GM10248 (cell line): ENCODE measurements at regions not wholly inside any gene's neighbourhood (a gene's known extent, or its start where the extent isn't known, plus 50 kb on each side); places are given as distances from the start of the nearest gene placed in this dataset.

ENCODE experiments used
- CTCF ChIA-PET: fragments of 300-600 bp; sonication (Branson Sonifier 250); formaldehyde crosslinking; extraction: SDS; loops from one replicate; lab custom pipeline; 2021; ENCODE audit warnings: antibody characterized with exemption; lab: Yijun Ruan, JAX
- POLR2A ChIA-PET: fragments of 350-650 bp; sonication (Branson Sonifier 250); formaldehyde crosslinking; extraction: SDS; loops from one replicate; lab custom pipeline; 2020; ENCODE audit warnings: antibody characterized with exemption; lab: Yijun Ruan, JAX
- DNase-seq: peaks from one replicate; pipeline ENCODE4 v3.0.0; 2012; ENCODE audit errors: extremely low spot score
- TF ChIP-seq, protein P1 (sequence below): IDR thresholded peaks from 2 replicates; pipeline ENCODE4 v1.5.1; 2012; ENCODE audit warnings: mild to moderate bottlenecking, low read depth; ENCODE audit errors: extremely low read depth, missing control alignments, control extremely low read depth

DNA sequence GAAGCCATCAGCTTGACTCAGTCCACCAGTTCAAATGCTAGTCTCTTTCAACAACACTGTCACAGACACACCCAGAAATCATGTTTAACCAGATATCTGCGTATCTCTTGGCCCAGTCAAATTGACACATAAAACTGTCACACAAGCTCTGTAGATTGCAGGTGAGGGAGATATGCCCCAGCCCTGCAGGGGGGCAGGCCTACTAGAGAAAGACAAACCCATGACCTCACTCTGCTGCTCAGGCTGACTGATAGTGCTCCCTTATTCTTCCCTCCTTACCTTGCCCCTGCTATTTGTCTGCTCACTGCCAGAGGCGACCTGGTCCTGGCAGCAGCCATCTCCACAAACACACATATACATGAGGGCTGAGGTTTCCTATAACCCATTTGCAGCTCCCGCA is 351.3 kb downstream of the DRD1 start:
- ChIA-PET CTCF (no interaction called here), POLR2A (no interaction called here)
- no peak for DNase-seq
- TF ChIP-seq, protein P1, sequence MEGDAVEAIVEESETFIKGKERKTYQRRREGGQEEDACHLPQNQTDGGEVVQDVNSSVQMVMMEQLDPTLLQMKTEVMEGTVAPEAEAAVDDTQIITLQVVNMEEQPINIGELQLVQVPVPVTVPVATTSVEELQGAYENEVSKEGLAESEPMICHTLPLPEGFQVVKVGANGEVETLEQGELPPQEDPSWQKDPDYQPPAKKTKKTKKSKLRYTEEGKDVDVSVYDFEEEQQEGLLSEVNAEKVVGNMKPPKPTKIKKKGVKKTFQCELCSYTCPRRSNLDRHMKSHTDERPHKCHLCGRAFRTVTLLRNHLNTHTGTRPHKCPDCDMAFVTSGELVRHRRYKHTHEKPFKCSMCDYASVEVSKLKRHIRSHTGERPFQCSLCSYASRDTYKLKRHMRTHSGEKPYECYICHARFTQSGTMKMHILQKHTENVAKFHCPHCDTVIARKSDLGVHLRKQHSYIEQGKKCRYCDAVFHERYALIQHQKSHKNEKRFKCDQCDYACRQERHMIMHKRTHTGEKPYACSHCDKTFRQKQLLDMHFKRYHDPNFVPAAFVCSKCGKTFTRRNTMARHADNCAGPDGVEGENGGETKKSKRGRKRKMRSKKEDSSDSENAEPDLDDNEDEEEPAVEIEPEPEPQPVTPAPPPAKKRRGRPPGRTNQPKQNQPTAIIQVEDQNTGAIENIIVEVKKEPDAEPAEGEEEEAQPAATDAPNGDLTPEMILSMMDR = no peak

DNA sequence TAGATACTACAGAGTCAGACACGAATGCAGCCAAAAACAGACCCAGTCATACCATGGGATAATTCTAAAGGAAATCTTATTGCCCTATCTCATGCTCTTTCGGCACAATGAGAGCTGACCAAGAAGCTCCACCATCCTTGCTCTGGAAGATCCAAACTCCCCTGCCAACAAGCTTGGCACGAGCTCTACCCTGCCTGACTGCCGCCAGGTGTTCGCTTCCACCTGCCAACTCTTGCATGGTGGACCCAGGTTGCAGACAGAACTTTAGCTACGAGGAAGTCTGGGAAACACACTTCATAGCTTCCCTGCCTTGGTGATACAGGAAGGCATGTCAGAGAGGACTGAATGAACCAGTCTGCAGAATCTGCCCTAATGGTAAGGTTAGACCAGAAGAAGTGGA is 355.0 kb downstream of the DRD1 start:
- DNase-seq = no peak
- ChIA-PET CTCF (interaction anchor here (1.3 kb wide), 1 partner anchor 17 kb away, joined by 4 read pairs; no protein-coding TSS in a partner anchor), POLR2A (no interaction called here)
- TF ChIP-seq, protein P1 = no peak

DNA sequence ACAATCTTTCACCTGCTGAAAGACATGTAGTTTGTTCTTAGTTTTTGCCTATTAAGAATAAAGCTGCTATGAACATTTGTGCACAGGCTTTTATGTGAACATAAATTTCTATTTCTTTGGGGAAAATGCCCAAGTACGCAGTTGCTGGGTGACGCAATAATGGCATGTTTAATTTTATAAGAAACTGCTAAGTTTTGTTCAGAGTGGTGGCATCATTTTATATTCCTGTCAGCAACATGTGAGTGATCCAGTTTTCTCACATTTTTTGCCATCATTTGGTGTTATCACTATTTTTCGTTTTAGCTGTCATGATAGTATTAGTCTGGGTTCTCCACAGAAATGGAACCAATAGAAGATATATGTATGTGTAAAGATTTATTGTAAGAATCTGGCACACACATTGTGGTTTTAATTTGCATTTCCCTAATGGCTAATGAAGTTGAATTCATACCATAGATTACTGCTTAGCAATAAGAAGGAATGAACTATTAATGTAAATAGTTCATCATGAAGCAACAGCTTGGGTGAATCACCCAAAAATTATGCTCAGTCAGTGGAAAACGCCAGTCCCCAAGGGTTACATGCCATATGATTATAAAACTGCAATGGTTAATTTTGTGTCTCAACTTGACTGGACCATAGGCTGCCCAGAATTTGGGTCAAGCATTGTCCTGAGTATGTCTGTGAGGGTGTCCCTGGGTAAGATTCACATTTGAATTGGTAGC is 358.6 kb downstream of the MSX2 start:
- TF ChIP-seq, protein P1 = no peak
- ChIA-PET CTCF (no interaction called here), POLR2A (no interaction called here)
- no peak for DNase-seq

DNA sequence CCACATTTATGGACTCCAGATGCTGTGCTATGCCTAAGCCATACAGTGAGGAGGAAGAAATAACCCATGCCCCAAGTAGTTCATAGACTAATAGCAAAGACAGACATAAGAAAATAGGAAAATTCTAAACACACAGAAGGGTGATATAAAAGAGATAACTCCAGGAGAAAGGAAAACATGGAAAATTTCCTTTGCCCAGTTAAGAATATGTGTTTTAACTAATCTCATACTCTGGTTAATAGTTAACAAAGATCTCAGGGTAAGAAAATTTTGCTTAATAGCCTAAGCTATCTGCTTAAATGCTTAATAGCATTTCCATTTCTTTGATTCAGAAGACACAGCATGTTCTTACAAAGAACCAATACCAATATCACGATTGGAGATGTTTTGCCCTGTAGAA is 358.0 kb downstream of the MSX2 start:
- CTCF ChIA-PET = no interaction called here
- TF ChIP-seq, protein P1 = no peak
- DNase-seq = no peak
- POLR2A ChIA-PET = no interaction called here

DNA sequence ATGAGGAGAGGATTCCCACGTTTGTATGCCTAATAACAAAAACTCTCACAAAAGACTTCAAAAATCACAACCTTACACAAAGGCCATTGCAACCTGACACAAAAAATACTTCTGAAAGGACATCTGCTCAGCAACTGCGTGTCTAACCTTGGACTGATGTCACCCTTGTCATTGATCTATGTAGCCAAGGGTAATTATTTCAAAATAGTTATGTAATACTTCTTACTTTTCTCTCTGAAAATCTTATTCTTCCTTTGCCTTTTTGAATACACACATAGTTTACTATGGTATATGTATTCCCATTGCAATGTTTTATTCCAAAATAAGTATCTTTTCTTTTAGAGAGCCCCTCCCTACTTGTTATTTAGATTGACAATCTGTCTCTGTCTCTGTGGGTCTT is 355.3 kb downstream of the MSX2 start:
- CTCF ChIA-PET = no interaction called here
- TF ChIP-seq, protein P1 = no peak
- no peak for DNase-seq
- POLR2A ChIA-PET = no interaction called here

DNA sequence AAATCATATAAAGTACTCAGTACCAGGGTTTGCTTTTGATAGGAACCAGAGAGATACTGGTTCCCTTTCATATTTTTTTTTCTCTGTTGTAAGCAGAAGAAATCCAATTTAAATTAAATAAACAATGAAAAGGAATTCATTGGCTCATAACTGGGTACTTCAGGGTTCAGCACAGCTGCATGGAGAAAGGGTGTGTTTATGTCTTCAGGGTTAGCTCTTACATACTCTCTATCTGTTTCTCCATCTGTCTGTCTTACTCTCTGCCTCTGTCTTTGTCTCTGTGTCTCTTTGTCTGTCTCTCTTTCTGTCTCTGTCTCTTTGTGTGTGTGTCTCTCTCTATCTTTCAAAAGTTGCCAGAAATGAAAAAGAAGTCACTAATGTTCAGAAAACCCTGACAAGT is 345.9 kb downstream of the MSX2 start:
- TF ChIP-seq, protein P1 = no peak
- CTCF ChIA-PET = no interaction called here
- no peak for DNase-seq
- POLR2A ChIA-PET = no interaction called here

DNA sequence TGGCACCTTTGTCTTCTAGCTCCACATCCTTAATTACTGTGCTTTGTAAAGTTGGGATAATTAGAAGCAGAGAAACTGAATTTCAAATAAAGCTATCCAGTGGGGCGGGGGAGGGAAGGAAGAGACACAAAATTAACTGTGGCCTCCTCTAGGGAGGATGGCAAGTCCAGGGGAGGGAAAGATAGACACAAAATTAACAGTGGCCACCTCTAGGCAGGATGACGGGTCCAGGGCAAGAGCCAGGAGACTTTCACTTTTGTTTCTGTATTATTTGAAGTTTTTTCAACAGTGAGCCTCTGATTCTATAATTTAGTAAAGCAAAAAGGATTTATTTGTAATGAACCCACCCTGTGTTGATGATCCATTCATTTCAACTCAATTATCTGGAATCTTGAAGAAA is 335.9 kb downstream of the MSX2 start:
- ChIA-PET CTCF (interaction anchor here (1.4 kb wide), 1 partner anchor 16 kb away, joined by 3 read pairs; no protein-coding TSS in a partner anchor), POLR2A (no interaction called here)
- TF ChIP-seq, protein P1 = no peak
- DNase-seq = peak; percentile 16
